ENCODE measurements at regions not wholly inside any gene's neighbourhood (a gene's known extent, or its start where the extent isn't known, plus 50 kb on each side); places are given as distances from the start of the nearest gene placed in this dataset.

DNA sequence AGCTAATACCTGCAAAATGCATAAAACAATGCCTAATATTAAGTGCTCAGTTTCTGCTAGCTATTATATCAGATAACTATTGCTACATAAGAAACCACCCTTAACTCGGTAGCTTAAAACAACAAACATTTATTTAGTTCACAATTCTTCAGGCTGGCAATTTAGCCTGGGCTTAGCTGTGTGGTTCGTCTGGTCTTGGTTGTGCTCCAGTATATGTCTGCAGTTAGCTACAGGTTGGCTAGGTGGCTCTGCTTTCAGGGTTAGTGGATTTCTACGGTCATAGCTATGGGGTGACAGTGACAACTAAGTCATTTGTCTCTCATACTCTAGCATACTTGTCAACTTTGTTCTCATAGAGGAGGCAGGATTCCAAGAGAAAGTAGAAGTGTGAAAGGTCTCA, 61.8 kb upstream of the NRP1 start:
- DNase-seq (ENCODE audit: extremely low read depth, low read depth), result no peak
- no peak overlapping the region for H3K4me3 ChIP-seq (replicated peaks; ENCODE audit: low read depth, low read length)
- TF ChIP-seq, protein P1, sequence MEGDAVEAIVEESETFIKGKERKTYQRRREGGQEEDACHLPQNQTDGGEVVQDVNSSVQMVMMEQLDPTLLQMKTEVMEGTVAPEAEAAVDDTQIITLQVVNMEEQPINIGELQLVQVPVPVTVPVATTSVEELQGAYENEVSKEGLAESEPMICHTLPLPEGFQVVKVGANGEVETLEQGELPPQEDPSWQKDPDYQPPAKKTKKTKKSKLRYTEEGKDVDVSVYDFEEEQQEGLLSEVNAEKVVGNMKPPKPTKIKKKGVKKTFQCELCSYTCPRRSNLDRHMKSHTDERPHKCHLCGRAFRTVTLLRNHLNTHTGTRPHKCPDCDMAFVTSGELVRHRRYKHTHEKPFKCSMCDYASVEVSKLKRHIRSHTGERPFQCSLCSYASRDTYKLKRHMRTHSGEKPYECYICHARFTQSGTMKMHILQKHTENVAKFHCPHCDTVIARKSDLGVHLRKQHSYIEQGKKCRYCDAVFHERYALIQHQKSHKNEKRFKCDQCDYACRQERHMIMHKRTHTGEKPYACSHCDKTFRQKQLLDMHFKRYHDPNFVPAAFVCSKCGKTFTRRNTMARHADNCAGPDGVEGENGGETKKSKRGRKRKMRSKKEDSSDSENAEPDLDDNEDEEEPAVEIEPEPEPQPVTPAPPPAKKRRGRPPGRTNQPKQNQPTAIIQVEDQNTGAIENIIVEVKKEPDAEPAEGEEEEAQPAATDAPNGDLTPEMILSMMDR (IDR thresholded peaks at IDR 0.05; ENCODE audit: low read depth, low read length, missing control alignments), result no peak

DNA sequence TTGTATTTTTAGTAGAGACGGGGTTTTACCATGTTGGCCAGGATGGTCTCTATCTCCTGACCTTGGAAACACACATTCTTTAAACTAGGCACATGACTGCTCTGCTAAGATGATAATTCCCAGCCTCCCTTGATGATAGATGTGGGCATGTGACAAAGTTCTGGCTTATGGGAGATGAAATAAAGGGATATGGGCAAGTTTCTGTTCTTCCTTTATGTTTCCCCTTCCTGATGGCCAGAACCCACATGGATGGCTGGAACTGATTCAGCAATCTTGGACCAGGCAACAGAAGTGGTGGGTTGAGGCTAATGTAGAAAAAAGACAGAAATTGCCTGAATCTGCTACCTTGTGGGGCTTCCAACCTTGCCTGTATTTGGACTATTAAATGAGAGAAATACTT, 60.7 kb upstream of the NRP1 start:
- no peak for DNase-seq (ENCODE audit: extremely low read depth, low read depth)
- TF ChIP-seq, protein P1 (IDR thresholded peaks at IDR 0.05; ENCODE audit: low read depth, low read length, missing control alignments), result no peak
- no peak overlapping the region for H3K4me3 ChIP-seq (replicated peaks; ENCODE audit: low read depth, low read length)

DNA sequence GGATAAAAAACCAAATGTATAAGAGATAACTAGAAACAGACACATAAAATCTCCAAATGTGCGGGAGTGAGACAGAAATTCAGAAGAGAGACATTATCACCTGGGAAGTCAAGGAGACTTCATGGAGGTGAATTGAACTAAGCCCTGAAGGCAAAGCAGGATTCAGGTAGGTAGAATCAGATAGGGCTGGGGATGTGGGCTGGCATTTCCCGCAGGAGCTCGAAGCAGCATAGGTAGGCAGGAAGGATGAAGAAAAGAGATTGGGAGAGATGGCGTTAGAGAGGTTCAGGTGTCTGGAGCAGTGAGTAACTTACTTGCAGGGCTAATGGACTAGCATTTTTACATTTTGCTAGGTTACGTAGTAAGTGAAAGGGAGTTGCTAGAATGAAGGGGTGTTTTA, 58.2 kb upstream of the NRP1 start:
- no peak overlapping the region for H3K4me3 ChIP-seq (replicated peaks; ENCODE audit: low read depth, low read length)
- DNase-seq (ENCODE audit: extremely low read depth, low read depth), result no peak
- TF ChIP-seq, protein P1 (IDR thresholded peaks at IDR 0.05; ENCODE audit: low read depth, low read length, missing control alignments), result no peak

DNA sequence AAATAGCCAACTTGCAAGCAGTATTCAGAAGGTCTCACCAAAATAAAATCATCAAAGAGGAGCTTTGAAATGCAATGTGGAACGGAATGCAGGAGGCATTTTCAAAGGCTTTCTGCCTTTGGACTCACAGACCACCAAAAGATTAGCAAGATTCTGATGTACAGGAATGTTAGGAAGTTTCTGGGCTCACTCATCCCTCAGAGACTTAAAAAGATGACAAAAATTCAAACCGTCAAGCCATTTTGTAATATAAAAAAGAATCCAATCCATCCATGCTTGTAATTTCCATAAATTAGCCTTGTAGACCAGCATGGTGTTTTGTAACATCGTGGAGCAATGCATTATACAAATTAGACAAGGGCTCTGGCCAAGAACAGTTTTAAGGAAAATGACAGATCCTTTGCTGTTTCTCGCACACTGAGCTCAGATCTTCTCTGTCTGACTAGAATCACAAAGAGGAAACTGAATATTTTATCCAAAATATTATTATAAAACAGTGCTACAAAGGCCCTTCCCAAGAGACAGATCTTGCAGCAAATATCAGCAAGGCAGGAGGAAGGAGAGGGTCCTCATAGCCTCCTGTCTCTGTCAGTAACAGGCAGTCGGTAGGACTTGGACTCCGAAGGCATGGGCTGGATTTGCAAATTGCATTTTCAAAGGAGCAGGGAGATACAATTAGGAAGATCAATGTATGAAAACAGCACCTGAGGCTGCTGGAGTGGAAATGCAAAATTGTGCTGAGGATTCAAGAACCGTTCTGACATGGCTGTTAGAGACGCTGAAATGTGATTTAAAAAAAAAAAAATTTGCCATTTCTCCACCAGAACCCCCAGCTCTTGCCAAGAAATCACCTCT, 57.4 kb upstream of the NRP1 start:
- H3K4me3 ChIP-seq (replicated peaks; ENCODE audit: low read depth, low read length), result no peak overlapping the region
- TF ChIP-seq, protein P1 (IDR thresholded peaks at IDR 0.05; ENCODE audit: low read depth, low read length, missing control alignments), result no peak
- no peak for DNase-seq (ENCODE audit: extremely low read depth, low read depth)

DNA sequence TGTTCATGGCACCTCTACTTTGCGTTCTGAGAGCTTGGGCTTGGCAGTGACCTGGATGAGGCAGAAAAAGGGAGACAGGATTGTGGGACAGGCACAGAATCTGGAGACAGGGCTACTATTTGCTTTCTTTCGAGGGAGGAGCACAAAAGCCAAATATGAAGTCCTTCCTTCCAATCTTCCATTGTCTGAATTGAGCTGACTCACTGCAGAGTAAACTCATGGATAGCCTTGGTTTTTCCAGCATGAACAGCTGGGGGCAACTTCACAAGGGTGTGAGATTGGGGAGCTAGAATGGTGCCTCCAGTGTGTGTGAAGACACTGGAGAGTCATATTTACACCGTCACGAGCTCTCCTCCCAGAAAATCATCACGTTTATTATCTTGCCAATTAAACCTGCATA, 55.6 kb upstream of the NRP1 start:
- no peak for DNase-seq (ENCODE audit: extremely low read depth, low read depth)
- TF ChIP-seq, protein P1 (IDR thresholded peaks at IDR 0.05; ENCODE audit: low read depth, low read length, missing control alignments), result no peak
- H3K4me3 ChIP-seq (replicated peaks; ENCODE audit: low read depth, low read length), result no peak overlapping the region

DNA sequence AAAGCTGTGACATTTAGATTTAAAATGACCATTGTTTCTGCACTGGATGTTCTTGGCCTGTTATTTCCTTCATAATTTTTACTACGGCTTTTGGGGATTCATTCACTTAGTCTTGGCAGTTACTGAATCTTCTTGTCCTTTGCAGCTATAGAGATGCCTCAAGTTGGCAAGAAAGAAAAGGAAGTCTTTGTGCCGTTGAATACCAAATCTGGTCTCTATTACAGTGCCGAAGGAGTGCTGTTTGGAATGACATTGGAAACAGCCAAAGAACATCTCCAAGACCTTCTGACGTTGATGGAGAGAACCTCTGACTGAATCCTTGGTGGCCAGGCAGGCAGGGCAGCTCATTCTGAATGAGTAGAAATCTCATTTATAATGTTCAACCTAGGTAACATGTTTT, 54.3 kb upstream of the NRP1 start:
- TF ChIP-seq, protein P1 (IDR thresholded peaks at IDR 0.05; ENCODE audit: low read depth, low read length, missing control alignments), result no peak
- no peak overlapping the region for H3K4me3 ChIP-seq (replicated peaks; ENCODE audit: low read depth, low read length)
- no peak for DNase-seq (ENCODE audit: extremely low read depth, low read depth)
